SK-N-MC (cell line): ENCODE measurements at regions not wholly inside any gene's neighbourhood (a gene's known extent, or its start where the extent isn't known, plus 50 kb on each side); places are given as distances from the start of the nearest gene placed in this dataset.

ENCODE experiments used
- DNase-seq: peaks from one replicate; pipeline ENCODE4 v3.0.0-alpha.2; 2011; ENCODE audit warnings: low read depth, low spot score
- H3K27ac ChIP-seq: fragments of 200-600 bp; sonication (generic); 2 replicates; pipeline ENCODE4 v1.5.1; 2016; ENCODE audit warnings: mixed run types
- H3K36me3 ChIP-seq: fragments of 200-600 bp; sonication (generic); 2 replicates; pipeline ENCODE4 v1.6.1; 2017; ENCODE audit warnings: antibody characterized with exemption, low read length, mixed read lengths; ENCODE audit not compliant: insufficient read depth
- H3K4me3 ChIP-seq: fragments of 200-600 bp; sonication (generic); 2 replicates; pipeline ENCODE4 v1.5.1; 2016
- H3K9ac ChIP-seq: fragments of 200-600 bp; sonication (generic); 2 replicates; pipeline ENCODE4 v1.8.0; 2017; ENCODE audit warnings: mixed run types, mixed read lengths; ENCODE audit not compliant: insufficient read length
- H3K9me3 ChIP-seq: fragments of 200-600 bp; sonication (generic); 2 replicates; pipeline ENCODE4 v1.6.1; 2017; ENCODE audit warnings: low read depth, mild to moderate bottlenecking, antibody characterized with exemption, low read length, moderate library complexity, mixed read lengths
- EZH2 ChIP-seq: fragments of 200-600 bp; sonication (generic); IDR thresholded peaks from one replicate; pipeline ENCODE4 v1.6.1; 2017; ENCODE audit warnings: antibody characterized with exemption
- FOXP2 ChIP-seq: optimal IDR thresholded peaks from 2 replicates; pipeline ENCODE3; 2011; ENCODE audit warnings: mild to moderate bottlenecking, moderate library complexity; ENCODE audit not compliant: insufficient read depth; ENCODE audit errors: extremely low read length, control extremely low read depth
- POLR2AphosphoS5 ChIP-seq: IDR thresholded peaks from 2 replicates; pipeline ENCODE4 v1.6.1; 2012; ENCODE audit warnings: mild to moderate bottlenecking, low read depth, low read length, borderline replicate concordance

DNA sequence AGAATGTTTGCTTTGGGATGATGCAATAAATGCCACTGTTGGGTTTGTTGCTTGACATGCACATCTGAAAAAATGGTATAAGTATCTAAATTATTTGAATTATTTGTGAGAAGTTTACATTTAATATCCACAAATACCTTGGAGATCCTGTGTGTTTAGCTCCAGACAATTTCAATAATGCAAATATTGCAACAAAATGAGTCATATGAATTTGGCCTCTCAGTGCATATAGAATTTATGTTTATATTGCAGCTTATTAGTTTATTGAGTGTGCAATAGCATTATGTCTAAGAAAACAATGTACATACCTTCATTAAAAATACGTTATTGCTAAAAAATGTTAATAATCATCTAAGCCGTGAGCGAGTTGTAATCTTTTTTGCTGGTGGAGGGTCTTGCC lies 153.3 kb downstream of the FSCB start:
- Histone ChIP-seq H3K9ac (no peak overlapping the region), H3K9me3 (no peaks in the 10 kb centered on the region), H3K27ac (no peak overlapping the region), H3K36me3 (no peaks in the 10 kb centered on the region), H3K4me3 (no peak overlapping the region)
- TF ChIP-seq FOXP2: no peak
- TF ChIP-seq POLR2AphosphoS5: no peak
- no peak for TF ChIP-seq EZH2
- DNase-seq: no peak

DNA sequence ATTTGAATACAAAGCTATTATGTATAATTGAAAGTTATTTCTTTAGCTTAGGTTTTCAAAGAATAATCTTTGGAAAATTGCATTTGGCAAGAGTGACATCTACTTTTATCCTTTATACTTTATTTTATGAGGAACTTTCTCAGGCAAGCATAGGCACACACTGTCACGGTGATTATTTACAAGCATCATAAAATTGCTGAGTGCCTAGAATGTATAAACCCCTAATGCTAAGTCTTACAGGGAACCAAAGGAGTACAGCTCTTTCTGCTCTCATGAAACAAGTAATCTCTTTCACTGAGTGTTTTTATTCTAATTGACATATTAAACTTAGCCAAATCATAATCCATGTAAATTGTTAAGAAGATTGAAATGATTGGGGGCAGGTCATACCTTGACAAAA lies 154.9 kb downstream of the FSCB start:
- no peak for DNase-seq
- no peak overlapping the region for H3K9ac ChIP-seq
- H3K27ac ChIP-seq: no peak overlapping the region
- H3K4me3 ChIP-seq: no peak overlapping the region
- H3K36me3 ChIP-seq: no peaks in the 10 kb centered on the region
- no peaks in the 10 kb centered on the region for H3K9me3 ChIP-seq
- TF ChIP-seq EZH2: no peak
- TF ChIP-seq POLR2AphosphoS5: no peak
- no peak for TF ChIP-seq FOXP2

DNA sequence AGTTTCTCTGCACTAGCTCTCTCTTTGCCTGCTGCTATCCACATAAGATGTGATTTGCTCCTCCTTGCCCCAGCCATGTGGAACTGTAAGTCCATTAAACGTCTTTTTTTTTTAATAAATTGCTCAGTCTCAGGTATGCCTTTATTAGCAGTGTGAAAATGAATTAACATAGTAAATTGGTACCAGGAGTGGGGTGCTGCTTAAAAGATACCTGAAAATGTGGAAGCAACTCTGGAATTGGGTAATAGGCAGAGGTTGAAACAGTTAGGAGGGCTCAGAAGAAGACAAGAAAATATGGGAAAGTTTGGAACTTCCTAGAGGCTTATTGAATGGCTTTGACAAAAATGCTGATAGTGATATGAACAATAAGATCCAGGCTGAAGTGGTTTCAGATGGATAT lies 159.8 kb downstream of the FSCB start:
- Histone ChIP-seq H3K9ac (no peak overlapping the region), H3K4me3 (no peak overlapping the region), H3K27ac (no peak overlapping the region), H3K9me3 (no peaks in the 10 kb centered on the region), H3K36me3 (no peaks in the 10 kb centered on the region)
- TF ChIP-seq FOXP2 (no peak), EZH2 (no peak), POLR2AphosphoS5 (no peak)
- DNase-seq: no peak

DNA sequence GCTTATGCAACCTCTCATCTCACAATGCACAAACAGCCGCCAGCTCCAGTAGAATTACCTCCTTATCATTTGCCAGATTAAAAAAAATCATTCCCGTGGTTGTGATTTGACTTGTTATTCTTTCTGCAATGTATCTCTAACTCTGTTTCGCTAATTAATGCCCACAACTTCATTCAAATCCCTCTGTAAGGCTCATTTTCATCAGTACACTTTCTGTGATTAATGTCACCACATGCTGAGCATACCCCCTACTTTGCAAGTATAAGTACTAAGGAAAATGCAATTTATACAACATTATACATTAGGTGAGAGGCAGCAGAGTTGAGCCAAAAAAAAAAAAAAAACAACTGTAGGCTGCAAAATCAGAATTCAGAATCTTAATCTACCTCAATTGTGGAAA lies 166.0 kb downstream of the FSCB start:
- no peak for TF ChIP-seq FOXP2
- no peak for TF ChIP-seq POLR2AphosphoS5
- no peak for TF ChIP-seq EZH2
- peak; percentile 42 for DNase-seq
- Histone ChIP-seq H3K9ac (no peak overlapping the region), H3K4me3 (no peak overlapping the region), H3K27ac (no peak overlapping the region), H3K9me3 (no peaks in the 10 kb centered on the region), H3K36me3 (no peaks in the 10 kb centered on the region)

DNA sequence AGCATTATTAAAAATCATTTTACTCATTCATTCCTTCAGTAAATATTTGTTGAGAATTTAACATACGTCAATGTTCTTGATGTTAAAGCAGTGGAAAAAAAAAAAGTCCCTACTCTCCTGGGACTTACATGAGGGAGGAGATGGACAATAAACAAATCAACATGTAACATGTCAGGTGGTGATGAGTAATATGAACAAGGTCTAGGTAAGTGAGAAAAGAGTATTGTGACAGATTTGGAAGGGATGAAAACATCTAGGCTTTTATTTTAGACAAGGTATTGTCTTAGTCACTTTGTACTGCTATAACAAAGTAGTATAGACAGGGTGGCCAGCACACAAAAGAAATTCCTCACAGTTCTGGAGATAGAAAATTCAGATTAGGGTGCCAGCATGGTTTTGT lies 167.2 kb downstream of the FSCB start:
- no peaks in the 10 kb centered on the region for H3K36me3 ChIP-seq
- no peak overlapping the region for H3K27ac ChIP-seq
- H3K4me3 ChIP-seq: no peak overlapping the region
- DNase-seq: no peak
- TF ChIP-seq EZH2: no peak
- TF ChIP-seq POLR2AphosphoS5: no peak
- no peak for TF ChIP-seq FOXP2
- H3K9ac ChIP-seq: no peak overlapping the region
- no peaks in the 10 kb centered on the region for H3K9me3 ChIP-seq

DNA sequence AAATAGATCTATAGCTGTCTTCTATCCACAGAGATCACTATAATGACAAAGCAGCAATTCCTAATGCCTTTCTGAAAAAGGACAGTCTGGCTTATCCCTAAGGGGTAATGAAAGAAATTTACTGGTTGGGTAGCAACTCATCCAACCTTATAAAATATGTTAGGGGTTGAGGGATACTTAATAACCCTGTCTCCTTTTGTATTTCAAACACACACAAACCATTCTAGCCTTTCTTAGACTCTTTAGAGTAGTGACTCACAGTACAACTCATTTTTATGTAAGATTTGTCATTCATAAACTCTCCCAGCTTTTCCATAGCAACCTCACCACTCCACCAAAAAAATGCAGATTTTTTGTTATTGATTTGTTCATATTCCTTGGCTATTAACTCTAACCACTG lies 167.9 kb downstream of the FSCB start:
- DNase-seq: no peak
- no peaks in the 10 kb centered on the region for H3K36me3 ChIP-seq
- no peak overlapping the region for H3K9ac ChIP-seq
- no peaks in the 10 kb centered on the region for H3K9me3 ChIP-seq
- H3K4me3 ChIP-seq: no peak overlapping the region
- no peak overlapping the region for H3K27ac ChIP-seq
- TF ChIP-seq EZH2 (no peak), POLR2AphosphoS5 (no peak), FOXP2 (no peak)

DNA sequence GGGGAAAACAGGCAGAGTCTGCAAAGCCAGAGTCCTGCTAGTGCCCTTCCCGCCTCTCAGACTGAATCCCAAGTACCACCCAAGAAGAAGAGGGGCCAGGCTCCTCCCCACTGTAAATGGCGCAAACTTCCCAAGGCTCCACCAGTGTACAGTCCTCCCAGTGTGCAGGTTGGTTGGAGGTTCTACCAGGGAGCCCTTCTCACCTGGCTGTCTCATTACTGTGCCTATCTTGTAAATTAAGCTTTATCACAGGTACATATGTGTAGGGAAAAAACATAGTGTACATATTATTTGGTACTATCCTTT lies 189.7 kb downstream of the FSCB start:
- Histone ChIP-seq H3K27ac (no peak overlapping the region), H3K9me3 (no peaks in the 10 kb centered on the region)
- TF ChIP-seq EZH2: no peak

GRCh38 chr14:44316647-44317440 lies 190.2 kb downstream of the FSCB start:
- Histone ChIP-seq H3K9me3 (no peaks in the 10 kb centered on the region), H3K36me3 (no peaks in the 10 kb centered on the region), H3K4me3 (no peak overlapping the region), H3K27ac (no peak overlapping the region), H3K9ac (no peak overlapping the region)
- TF ChIP-seq EZH2 (no peak), FOXP2 (no peak), POLR2AphosphoS5 (no peak)
- no peak for DNase-seq

More for the DNA sequence above, 189.7 kb downstream of the FSCB start:
- no peak for DNase-seq
- Histone ChIP-seq H3K9ac (no peak overlapping the region), H3K36me3 (no peaks in the 10 kb centered on the region), H3K4me3 (no peak overlapping the region)

DNA sequence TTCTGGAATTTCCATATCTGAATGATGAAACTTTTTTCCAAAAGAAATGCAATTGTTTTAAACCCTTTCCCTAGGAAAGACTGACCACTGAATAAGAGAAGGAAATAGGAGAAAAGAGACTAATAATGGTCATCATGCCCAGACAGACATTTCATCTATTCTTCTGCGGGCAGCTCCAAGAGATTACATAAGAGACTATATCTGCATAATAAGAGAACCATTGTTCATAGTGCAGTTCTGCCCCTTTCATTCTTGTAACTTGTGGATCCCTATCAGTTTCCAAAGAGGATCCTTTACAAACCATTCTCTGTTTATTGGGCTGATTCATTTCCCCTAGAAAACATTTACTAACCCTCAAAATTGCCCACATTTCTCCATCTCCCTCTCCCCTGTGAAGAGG lies 197.8 kb downstream of the FSCB start:
- TF ChIP-seq EZH2 (no peak), POLR2AphosphoS5 (no peak), FOXP2 (no peak)
- Histone ChIP-seq H3K4me3 (no peak overlapping the region), H3K9me3 (no peaks in the 10 kb centered on the region), H3K9ac (no peak overlapping the region), H3K27ac (no peak overlapping the region), H3K36me3 (no peaks in the 10 kb centered on the region)
- DNase-seq: no peak
